Neural progenitor cell (in vitro differentiated cells): ENCODE measurements at regions not wholly inside any gene's neighbourhood (a gene's known extent, or its start where the extent isn't known, plus 50 kb on each side); places are given as distances from the start of the nearest gene placed in this dataset.

Experiments used
- CTCF ChIP-seq: fragments of 200-600 bp; sonication (generic); IDR thresholded peaks from 2 replicates; pipeline ENCODE4 v1.5.1; 2017; ENCODE audit warnings: antibody characterized with exemption, mild to moderate bottlenecking
- EZH2 ChIP-seq: fragments of 200-600 bp; sonication (generic); IDR thresholded peaks from 2 replicates; pipeline ENCODE4 v1.6.1; 2017; ENCODE audit warnings: antibody characterized with exemption, mild to moderate bottlenecking, moderate library complexity

GRCh38 chr22:26995235-26995634 is 337.8 kb downstream of the MIAT start:
- TF ChIP-seq CTCF (no peak), EZH2 (no peak)
